WERI-Rb-1 (cell line): ENCODE measurements at regions not wholly inside any gene's neighbourhood (a gene's known extent, or its start where the extent isn't known, plus 50 kb on each side); places are given as distances from the start of the nearest gene placed in this dataset.

Source experiments
- DNase-seq: peaks from one replicate; pipeline ENCODE4 v3.0.0-alpha.2; 2020
- H3K27ac ChIP-seq: fragments of 250-450 bp; sonication (Bioruptor Pico); 2 replicates; pipeline ENCODE4 v1.5.1; 2020; ENCODE audit warnings: mild to moderate bottlenecking, moderate library complexity
- H3K27me3 ChIP-seq: fragments of 250-450 bp; sonication (Bioruptor Pico); 2 replicates; pipeline ENCODE4 v1.5.1; 2021; ENCODE audit warnings: mild to moderate bottlenecking, low read depth, moderate library complexity; ENCODE audit not compliant: insufficient read depth, severe bottlenecking
- H3K36me3 ChIP-seq: fragments of 250-450 bp; sonication (Bioruptor Pico); 2 replicates; pipeline ENCODE4 v1.5.1; 2020; ENCODE audit warnings: mild to moderate bottlenecking, moderate library complexity
- H3K4me3 ChIP-seq: 2 replicates; pipeline ENCODE4 v1.5.1; 2011; ENCODE audit warnings: low read depth, mild to moderate bottlenecking, control low read depth, low read length
- H3K9me3 ChIP-seq: fragments of 250-450 bp; sonication (Bioruptor Pico); 2 replicates; pipeline ENCODE4 v1.5.1; 2021; ENCODE audit warnings: mild to moderate bottlenecking, moderate library complexity; ENCODE audit not compliant: severe bottlenecking
- CTCF ChIP-seq: IDR thresholded peaks from 2 replicates; pipeline ENCODE4 v1.5.1; 2011; ENCODE audit warnings: low read depth, mild to moderate bottlenecking, control low read depth, inconsistent platforms, low read length

- Histone ChIP-seq H3K36me3 (no peaks in the 10 kb centered on the region), H3K4me3 (no peak overlapping the region), H3K9me3 (no peaks in the 10 kb centered on the region), H3K27me3 (no peaks in the 10 kb centered on the region), H3K27ac (no peak overlapping the region)
- DNase-seq: no peak
- no peak for TF ChIP-seq CTCF
Observed at GRCh38 chr12:85659754-85660530, 176.3 kb downstream of the RASSF9 start.

- Histone ChIP-seq H3K27ac (no peak overlapping the region), H3K36me3 (no peaks in the 10 kb centered on the region), H3K4me3 (no peak overlapping the region), H3K9me3 (no peaks in the 10 kb centered on the region), H3K27me3 (no peaks in the 10 kb centered on the region)
- no peak for TF ChIP-seq CTCF
- no peak for DNase-seq
Observed at GRCh38 chr12:85661461-85662206, 174.6 kb downstream of the RASSF9 start.

- no peaks in the 10 kb centered on the region for H3K9me3 ChIP-seq
- H3K27ac ChIP-seq: no peak overlapping the region
- DNase-seq: no peak
- H3K27me3 ChIP-seq: no peaks in the 10 kb centered on the region
- no peak overlapping the region for H3K4me3 ChIP-seq
- H3K36me3 ChIP-seq: no peaks in the 10 kb centered on the region
- no peak for TF ChIP-seq CTCF
Observed at GRCh38 chr12:85662207-85662602, 174.0 kb downstream of the RASSF9 start.

GRCh38 chr12:85663631-85664030 is 172.6 kb downstream of the RASSF9 start:
- Histone ChIP-seq H3K4me3 (no peak overlapping the region), H3K36me3 (no peaks in the 10 kb centered on the region), H3K27me3 (no peaks in the 10 kb centered on the region), H3K9me3 (no peaks in the 10 kb centered on the region), H3K27ac (no peak overlapping the region)
- DNase-seq: no peak
- no peak for TF ChIP-seq CTCF

- no peaks in the 10 kb centered on the region for H3K36me3 ChIP-seq
- no peak overlapping the region for H3K27ac ChIP-seq
- TF ChIP-seq CTCF: no peak
- no peaks in the 10 kb centered on the region for H3K9me3 ChIP-seq
- H3K4me3 ChIP-seq: no peak overlapping the region
- no peaks in the 10 kb centered on the region for H3K27me3 ChIP-seq
- DNase-seq: no peak
Observed at GRCh38 chr12:85664429-85664828, 171.8 kb downstream of the RASSF9 start.
